HuH-7.5 (cell line): ENCODE measurements at regions not wholly inside any gene's neighbourhood (a gene's known extent, or its start where the extent isn't known, plus 50 kb on each side); places are given as distances from the start of the nearest gene placed in this dataset.
"Not testable (repeated sequence)": the region's sequence is repeated elsewhere in the genome, so short reads cannot be mapped to it uniquely, and the experiment has no call there.

Experiments used
- DNase-seq: peaks from one replicate; pipeline ENCODE4 v3.0.0; 2011; ENCODE audit warnings: low spot score

GRCh38 chr7:46755120-46756034 lies 826.5 kb downstream of the TNS3 start:
- DNase-seq, result no peak

DNA sequence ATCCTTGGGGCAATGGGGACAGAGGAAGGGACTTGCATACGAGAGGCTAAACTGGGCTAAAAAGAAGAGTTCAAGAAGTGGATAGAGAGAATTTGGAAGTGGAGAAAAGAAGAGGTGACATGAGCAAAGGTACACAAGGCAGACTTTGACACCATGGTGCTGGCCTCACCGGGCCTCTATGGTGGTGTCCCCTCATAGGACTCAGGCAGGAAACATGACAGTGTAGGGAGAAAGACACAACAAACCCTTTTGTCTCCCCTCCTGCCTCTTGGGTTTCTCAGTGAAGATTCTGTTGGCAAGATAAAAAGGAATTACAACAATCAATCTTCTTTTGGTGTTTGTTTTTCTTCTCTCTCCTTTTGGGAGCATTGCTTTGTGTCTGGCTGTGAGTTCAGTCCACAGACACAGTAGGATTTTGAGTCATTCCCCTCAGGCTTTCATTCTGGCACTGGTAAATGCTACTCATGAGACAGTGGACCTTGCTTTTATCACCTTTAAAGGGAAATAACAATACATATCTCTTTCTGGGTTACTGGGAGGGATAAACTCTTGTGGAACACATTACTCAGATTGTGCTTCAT lies 827.7 kb downstream of the TNS3 start:
- DNase-seq, result no peak

- DNase-seq, result no peak
These were observed 828.2 kb downstream of the TNS3 start for GRCh38 chr7:46753662-46754061.

- no peak for DNase-seq
These were observed 829.0 kb downstream of the TNS3 start for GRCh38 chr7:46752881-46753366.

DNA sequence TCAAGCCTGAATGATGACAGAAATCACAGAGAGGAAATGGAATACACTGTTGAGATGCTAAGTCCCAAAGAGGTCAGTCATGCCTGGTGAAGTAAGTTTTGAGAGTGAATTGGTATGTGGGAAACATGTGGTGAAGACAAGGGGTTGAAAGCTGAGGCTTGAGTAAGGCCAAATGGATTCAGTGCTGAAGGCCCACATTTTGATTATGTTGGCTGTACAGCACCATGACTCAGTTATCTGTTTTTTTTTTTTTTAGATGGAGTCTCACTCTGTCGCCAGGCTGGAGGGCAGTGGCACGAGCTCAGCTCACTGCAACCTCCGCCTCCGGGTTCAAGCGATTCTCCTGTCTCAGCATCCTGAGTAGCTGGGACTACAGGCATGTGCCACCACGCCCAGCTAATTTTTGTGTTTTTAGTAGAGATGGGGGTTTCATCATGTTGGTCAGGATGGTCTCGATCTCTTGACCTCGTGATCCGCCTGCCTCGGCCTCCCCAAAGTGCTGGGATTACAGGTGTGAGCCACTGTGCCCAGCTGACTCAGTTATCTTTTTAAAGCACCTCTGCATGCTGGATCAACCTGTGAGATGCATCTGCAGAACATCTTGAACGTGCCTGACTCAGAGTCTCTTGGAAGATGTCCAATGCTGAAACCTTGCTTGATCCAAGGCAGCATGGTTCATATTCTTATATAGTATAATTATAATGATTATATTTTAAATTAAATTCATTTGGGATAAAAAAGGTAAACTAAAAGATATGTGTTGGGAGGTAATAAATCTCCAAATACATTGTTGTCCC lies 829.8 kb downstream of the TNS3 start:
- not testable (repeated sequence) for DNase-seq

DNA sequence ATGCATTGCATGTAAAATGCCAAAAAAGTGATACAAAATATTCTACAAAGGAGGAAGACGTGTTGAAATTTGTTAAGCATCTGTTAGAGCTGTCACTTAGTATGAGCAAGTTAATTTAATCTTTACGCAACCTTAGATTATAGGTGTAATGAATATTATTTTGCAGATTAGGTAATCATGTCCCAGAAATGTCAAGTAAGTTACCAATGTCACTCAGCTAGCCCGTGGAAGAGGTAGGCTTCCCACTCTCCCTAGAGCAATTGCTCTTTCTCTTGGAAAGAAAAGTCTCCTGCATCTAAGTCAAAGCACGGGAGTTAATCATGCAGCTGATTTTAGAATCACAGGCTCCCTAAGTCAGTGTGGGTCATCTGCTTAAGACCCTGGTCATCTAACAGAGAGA lies 830.4 kb upstream of the IGFBP3 start:
- DNase-seq, result no peak

DNA sequence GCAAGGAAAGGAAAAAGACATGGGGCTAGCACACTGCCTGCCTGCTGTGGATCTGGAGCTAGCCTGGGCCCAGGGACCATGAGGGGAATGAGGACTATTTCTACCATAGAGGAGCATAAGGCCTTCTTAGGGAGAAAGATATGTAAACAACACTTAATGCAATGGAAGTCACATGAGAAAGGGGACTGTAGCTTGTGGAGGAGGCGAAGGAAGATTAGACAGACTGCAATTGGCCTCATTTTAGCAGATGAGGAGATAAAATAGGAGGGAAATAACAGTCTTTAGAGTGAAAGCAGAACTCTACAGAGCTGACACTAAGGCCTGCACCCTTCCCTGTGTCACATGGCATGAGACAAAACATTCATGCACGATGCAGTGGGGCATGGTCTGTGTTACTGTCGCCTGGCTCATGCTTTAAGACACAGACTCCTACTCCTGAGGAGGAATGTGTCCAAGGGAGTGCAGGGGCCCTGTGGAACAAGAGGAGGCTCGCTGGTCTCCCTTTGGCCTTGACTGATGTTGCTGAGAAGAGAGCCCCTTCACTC lies 829.3 kb upstream of the IGFBP3 start:
- no peak for DNase-seq

- no peak for DNase-seq
These were observed 827.0 kb upstream of the IGFBP3 start for GRCh38 chr7:46747869-46748576.

DNA sequence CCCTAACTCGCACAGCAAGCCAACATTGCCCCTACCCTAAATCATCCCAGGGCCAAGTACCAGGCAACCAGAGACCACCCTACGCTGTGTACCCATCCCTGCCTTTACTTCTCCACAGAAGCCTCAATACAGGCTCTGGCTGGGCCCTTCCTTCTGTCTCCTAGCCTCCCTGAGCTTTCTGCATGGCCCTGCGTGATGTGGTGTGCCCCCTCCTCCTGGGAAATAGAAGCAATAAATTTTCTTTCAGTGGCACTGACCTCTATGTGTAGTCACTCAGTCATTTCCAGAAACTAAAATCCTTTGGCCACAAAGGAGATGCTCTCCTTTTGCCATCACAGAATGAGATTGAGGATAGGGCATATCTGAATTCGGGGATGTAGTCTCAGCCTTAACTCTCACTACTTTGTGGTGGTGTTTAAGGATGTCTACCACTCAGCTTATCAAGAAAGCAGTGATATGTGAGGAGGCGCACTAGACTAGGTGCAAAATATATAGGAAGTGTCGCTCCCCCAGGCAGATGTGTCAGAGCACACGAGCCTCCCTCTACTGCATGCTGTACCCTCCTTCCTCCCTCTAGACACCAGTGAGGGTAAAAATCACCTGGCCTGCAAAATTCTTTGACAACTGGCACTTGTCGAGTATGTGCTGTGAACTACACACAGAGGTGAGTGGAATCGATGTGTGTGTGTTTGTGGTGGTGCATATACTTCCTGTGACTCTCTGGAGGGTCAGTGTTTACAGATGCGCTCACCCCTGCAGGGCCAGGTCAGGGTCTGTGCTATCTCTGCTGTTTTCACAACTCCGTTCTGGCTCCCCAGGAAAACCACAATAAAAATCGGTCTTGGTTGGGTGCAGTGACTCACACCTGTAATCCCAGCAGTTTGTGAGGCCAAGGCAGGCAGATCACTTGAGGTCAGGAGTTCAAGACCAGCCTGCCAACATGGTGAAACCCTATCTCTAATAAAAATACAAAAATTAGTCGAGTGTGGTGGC lies 825.9 kb upstream of the IGFBP3 start:
- DNase-seq, result no peak

DNA sequence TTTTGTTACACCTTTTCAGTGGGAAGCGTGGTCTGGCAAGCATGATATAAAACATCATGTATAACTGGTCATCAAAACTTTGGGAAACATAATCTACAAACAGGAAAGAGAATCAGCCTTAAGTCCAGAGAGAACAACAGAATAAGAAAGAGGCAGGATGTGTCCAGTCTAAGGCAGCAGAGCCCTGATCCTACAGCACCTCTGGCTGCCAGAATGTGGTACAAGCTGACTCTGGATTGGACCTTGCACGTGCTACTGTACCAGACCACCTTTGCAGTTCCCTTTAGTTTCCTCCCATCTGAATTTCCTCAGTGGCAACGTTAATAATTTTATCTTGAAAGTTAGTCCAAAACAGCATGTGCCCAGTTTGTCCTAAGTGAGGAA lies 824.6 kb upstream of the IGFBP3 start:
- DNase-seq, result no peak

DNA sequence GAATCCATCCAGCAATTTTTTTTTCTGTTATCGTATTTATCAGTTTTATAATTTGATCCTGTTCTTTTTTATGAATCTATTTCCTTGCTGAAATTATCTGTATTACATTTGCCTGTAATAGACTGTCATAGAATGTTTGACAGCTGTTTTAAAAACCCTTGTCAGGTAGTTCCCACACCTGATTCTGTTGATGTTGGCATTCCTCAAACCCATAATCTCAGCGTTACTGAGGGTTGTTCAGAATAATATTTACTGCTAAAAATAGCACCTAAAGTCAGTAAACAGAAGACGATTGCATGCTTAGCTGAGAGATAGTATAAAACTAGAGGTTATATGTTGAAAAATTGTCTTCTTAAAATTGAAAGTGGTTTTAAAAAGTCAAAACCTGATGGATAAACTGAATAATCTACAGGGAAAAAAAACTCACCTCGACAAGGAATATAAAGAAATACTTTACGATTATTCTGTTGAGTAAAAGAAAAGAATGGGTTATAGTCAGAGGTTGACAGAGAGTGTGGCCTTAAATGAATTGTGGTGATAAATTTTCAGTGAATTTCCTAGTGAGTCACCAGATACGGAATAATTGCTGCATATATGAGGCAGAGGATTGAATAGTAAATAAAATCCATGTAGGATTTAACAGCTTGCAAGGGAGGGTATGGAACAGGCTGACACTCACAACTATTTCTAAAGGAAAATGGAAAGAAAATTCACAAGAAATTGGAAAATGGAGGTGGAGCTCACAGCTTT lies 824.1 kb upstream of the IGFBP3 start:
- DNase-seq, result no peak

DNA sequence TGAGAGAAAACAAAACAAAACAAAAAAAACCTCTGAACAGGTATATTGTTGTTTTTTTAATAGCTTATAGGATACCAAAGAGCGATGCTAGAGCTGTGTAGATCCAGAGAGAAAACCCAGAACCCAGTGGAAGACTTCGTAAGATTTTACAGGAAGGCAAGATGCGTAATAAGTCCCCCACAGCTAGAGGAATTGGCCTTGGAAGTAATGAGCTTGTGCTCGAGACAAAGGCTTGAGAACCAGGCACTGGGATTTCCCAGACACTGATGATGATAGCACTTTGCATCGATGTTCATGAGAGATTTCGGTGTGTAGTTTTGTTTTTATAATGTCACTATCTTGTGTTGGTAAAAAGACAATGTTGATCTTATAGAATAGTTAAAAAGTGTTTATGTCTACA lies 821.5 kb upstream of the IGFBP3 start:
- DNase-seq, result no peak

GRCh38 chr7:46741938-46742540 lies 821.0 kb upstream of the IGFBP3 start:
- no peak for DNase-seq

GRCh38 chr7:46741181-46741580 lies 820.1 kb upstream of the IGFBP3 start:
- DNase-seq, result no peak

- no peak for DNase-seq
These were observed 818.6 kb upstream of the IGFBP3 start for GRCh38 chr7:46739518-46740234.

DNA sequence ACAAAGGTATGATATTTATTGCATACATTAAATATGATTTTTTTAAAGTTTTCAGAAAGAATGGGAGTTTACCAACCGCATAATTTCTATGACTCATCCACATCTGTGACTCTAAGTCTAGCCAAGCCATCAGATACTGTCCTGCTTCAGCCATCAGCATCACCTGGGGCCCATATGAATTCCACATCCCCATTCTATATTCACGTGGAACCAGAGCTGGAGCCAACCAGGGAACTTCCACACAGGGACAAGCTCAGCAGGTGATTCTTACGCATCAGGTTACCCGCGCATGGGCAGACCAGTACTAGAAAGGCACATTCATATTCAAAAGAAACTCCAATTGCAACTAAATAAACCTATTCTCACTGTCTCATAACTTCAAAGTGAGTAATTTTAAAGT lies 817.7 kb upstream of the IGFBP3 start:
- DNase-seq, result no peak

DNA sequence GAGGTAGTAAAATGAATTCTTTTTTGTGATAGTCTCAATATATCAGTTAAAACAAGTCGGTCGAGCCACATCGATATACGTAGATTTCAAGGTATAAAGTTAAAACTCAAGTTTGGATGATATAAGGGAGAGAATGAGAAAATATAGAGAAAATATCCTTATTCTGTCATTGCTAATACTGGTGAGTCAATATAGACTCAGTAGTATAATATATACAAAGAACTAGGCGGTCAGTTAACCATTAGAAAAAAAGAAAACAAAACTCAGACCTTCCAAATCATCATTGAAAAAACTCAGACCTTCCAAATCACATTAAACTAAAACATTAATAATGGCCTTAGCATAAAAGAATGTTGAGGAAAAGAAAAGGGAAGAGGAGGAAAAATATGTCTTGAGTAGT lies 817.1 kb upstream of the IGFBP3 start:
- no peak for DNase-seq

GRCh38 chr7:46725838-46726237 lies 804.8 kb upstream of the IGFBP3 start:
- no peak for DNase-seq

GRCh38 chr7:46725136-46725535 lies 804.1 kb upstream of the IGFBP3 start:
- no peak for DNase-seq
